Transverse colon (tissue), 3 donors: ENCODE measurements at regions not wholly inside any gene's neighbourhood (a gene's known extent, or its start where the extent isn't known, plus 50 kb on each side); places are given as distances from the start of the nearest gene placed in this dataset.

Experiments
- CTCF ChIP-seq, 5 experiments: fragments of 200-600 bp in 3 of 5; fragments of 450-650 bp in 2 of 5; sonication (generic) in 3 of 5; IDR thresholded peaks; 1 replicate in 2 of 5; 2 replicates in 3 of 5; pipeline ENCODE4 v1.5.1; 2016 to 2017; ENCODE audit warnings: antibody characterized with exemption in 5 of 5, inconsistent platforms in 3 of 5, mild to moderate bottlenecking in 2 of 5, moderate library complexity in 1 of 5
- POLR2A ChIP-seq: fragments of 450-650 bp; IDR thresholded peaks from one replicate; pipeline ENCODE4 v1.6.1; 2016; ENCODE audit warnings: antibody characterized with exemption, mild to moderate bottlenecking, moderate library complexity

GRCh38 chr11:71302534-71302909, 50.1 kb upstream of the SHANK2 start:
- TF ChIP-seq CTCF (IDR thresholded peaks at IDR 0.05) (no peak), POLR2A (no peak)
